H1 (cell line): ENCODE measurements at regions not wholly inside any gene's neighbourhood (a gene's known extent, or its start where the extent isn't known, plus 50 kb on each side); places are given as distances from the start of the nearest gene placed in this dataset.

ENCODE experiments used
- CHD7 ChIP-seq: fragments of 300-600 bp; sonication (generic); IDR thresholded peaks from 2 replicates; pipeline ENCODE4 v1.7.1; 2012; ENCODE audit warnings: low read length, moderate library complexity, mild to moderate bottlenecking, inconsistent platforms; ENCODE audit not compliant: insufficient replicate concordance

GRCh38 chr1:221217029-221217428, 337.8 kb downstream of the HLX start (continued):
- no peak for TF ChIP-seq CHD7
